ENCODE measurements at regions not wholly inside any gene's neighbourhood (a gene's known extent, or its start where the extent isn't known, plus 50 kb on each side); places are given as distances from the start of the nearest gene placed in this dataset.

- peak in 1 of 6 experiments; percentile 11 for TF ChIP-seq CTCF (IDR thresholded peaks at IDR 0.05)
- TF ChIP-seq POLR2A (IDR thresholded peaks at IDR 0.05) = no peak
Observed at GRCh38 chr2:41871080-41871479, 176.7 kb upstream of the PKDCC start.

Data from thyroid gland (tissue), 4 donors.